ENCODE measurements at regions not wholly inside any gene's neighbourhood (a gene's known extent, or its start where the extent isn't known, plus 50 kb on each side); places are given as distances from the start of the nearest gene placed in this dataset.

DNA sequence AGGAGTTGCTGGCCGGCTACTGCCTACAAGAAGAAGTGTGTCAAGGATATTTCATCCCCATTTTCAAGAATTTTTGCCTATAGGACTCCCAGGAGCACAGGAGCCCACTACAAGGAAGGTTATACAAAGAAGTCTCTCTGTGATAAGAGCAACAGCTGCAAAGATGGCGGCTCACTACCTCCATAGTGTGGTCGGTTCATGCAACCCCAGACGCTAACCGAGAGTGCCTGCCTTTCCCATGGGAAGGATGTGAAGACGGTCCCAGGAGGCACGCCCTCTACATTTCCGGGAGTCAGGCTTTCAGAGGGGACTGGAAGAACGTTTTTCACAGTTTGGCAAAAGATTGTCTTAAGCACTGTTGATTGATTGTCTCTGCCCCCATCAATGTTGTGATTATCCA lies 816.3 kb downstream of the QKI start:
- TF ChIP-seq, protein P1, sequence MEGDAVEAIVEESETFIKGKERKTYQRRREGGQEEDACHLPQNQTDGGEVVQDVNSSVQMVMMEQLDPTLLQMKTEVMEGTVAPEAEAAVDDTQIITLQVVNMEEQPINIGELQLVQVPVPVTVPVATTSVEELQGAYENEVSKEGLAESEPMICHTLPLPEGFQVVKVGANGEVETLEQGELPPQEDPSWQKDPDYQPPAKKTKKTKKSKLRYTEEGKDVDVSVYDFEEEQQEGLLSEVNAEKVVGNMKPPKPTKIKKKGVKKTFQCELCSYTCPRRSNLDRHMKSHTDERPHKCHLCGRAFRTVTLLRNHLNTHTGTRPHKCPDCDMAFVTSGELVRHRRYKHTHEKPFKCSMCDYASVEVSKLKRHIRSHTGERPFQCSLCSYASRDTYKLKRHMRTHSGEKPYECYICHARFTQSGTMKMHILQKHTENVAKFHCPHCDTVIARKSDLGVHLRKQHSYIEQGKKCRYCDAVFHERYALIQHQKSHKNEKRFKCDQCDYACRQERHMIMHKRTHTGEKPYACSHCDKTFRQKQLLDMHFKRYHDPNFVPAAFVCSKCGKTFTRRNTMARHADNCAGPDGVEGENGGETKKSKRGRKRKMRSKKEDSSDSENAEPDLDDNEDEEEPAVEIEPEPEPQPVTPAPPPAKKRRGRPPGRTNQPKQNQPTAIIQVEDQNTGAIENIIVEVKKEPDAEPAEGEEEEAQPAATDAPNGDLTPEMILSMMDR (IDR thresholded peaks at IDR 0.05; ENCODE audit: low read depth, low read length, missing control alignments) = no peak
- DNase-seq (ENCODE audit: extremely low read depth, low read depth) = no peak
- no peak overlapping the region for H3K4me3 ChIP-seq (replicated peaks; ENCODE audit: low read depth, low read length)

DNA sequence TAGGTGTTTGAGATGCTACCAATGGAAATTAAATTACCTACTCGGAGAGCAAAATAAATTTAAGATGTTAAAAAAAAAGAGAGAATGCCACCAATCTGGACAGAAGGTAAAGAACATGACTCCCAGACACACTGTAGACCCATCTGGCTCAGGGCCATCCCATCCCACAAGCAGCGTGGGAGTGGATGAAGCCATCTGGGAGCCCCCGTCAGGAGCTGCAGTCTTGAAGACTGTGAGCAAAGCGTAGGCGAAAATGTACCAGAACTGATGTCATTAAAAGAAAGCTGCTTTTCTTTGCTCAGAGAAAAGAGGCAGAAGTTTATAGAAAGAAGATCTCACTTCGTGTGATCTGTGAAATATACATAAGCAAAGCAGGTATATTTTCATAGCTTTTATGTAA lies 815.7 kb downstream of the QKI start:
- TF ChIP-seq, protein P1 (IDR thresholded peaks at IDR 0.05; ENCODE audit: low read depth, low read length, missing control alignments) = no peak
- DNase-seq (ENCODE audit: extremely low read depth, low read depth) = no peak
- H3K4me3 ChIP-seq (replicated peaks; ENCODE audit: low read depth, low read length) = no peak overlapping the region

DNA sequence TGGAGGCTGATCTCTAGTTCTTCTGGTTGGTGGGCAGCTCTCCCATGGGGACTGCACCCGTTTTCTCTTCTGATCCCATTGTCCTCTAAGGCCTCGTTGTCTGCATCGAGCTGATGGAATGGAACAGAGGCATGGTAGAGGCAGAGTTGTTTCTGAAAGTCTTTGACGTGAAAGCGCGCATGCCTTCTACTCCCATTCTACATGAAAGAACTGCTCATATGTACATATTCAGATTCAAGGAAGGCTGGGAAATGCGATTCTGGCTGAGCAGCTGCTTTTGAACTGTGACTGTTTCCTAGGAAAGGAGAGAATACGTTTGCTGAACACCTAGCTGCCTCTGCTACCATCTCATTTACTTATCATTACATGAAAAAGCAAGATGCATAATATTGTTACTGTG lies 815.2 kb downstream of the QKI start:
- DNase-seq (ENCODE audit: extremely low read depth, low read depth) = no peak
- TF ChIP-seq, protein P1 (IDR thresholded peaks at IDR 0.05; ENCODE audit: low read depth, low read length, missing control alignments) = no peak
- no peak overlapping the region for H3K4me3 ChIP-seq (replicated peaks; ENCODE audit: low read depth, low read length)

DNA sequence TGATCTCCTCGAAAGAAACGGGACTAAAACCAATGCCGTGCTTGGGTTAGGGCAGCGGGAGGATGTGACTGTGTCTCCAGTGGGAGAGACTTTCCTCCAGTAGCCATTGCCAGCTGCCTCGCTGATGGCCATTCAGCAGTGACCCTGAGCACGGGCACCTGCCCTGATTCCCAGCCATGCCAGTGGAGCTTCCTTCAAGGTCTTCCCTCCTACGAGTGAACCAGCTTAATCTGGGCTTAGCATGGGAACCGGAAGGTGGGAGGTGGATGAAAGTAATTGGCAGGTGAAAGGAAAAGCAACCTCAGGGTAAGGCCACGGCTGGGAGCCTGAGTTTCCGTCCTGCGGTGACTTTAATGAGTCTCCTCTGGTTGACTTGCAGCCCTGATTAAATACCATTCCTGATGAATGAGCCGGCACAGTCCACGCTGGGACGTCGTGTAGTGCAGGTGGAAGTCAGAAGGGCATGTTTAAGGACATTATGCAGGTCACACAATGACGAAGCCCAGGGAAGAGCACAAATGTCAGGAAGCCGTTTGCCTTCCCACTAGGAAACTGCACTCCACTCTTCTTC lies 813.5 kb downstream of the QKI start:
- H3K4me3 ChIP-seq (replicated peaks; ENCODE audit: low read depth, low read length) = no peak overlapping the region
- no peak for DNase-seq (ENCODE audit: extremely low read depth, low read depth)
- TF ChIP-seq, protein P1 (IDR thresholded peaks at IDR 0.05; ENCODE audit: low read depth, low read length, missing control alignments) = no peak

DNA sequence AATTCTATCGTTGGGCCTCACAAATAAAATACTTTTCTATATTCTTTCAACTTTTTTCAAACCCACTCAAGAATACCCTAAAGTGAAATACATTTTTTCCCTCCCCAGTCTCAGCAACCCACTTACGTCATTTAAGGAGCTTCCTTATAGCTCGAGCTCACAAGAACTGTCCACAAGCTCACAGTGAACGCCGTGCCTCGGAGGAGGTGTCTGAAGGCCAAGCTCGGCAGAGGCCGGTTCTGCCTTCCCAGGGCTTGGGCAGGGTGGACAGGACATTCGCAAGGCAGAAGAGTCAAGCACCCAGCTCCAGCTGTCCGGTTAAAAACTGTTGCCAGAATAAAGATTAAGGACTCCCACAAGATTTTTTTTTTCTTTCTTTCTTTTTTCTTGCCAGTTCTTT lies 802.3 kb downstream of the QKI start:
- H3K4me3 ChIP-seq (replicated peaks; ENCODE audit: low read depth, low read length) = no peak overlapping the region
- TF ChIP-seq, protein P1 (IDR thresholded peaks at IDR 0.05; ENCODE audit: low read depth, low read length, missing control alignments) = no peak
- DNase-seq (ENCODE audit: extremely low read depth, low read depth) = no peak

DNA sequence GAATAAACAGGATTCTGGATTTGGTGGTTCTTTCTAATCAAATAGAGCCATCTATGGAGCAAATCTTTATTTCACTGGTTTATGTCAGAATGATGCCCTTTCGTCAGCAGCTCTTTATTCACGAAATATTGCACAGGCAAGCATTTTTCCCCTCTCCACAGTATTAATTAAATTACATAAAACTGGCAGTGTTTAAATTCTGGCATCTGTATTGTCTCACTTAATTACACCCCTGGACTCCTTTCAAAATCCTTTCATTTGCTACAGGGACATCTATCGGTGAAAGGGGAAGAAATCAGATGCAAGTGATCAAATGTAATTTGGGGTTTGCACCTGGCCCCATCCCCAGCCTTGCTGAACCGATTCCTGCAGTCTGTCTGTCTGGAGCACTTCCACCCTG lies 801.9 kb downstream of the QKI start:
- TF ChIP-seq, protein P1 (IDR thresholded peaks at IDR 0.05; ENCODE audit: low read depth, low read length, missing control alignments) = no peak
- DNase-seq (ENCODE audit: extremely low read depth, low read depth) = no peak
- H3K4me3 ChIP-seq (replicated peaks; ENCODE audit: low read depth, low read length) = no peak overlapping the region

DNA sequence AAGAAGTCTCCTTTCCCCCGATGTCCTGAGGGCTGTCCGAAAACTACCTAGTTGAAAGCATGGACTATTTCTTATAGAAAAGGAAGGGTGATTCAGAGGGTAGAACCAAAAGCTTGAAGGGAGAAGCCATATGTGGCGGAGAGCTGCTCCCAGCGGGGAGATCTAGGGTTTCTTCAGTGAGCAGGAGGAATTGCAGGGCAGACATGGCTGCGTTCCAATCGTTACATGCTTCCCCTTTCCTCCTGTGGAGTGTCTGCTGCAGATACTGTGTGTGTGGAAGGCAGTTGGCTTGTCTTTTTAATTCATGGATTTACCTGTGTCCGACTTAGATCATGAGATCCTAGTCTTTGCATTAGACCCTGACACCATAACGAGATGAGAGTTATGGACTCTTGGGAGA lies 799.5 kb downstream of the QKI start:
- DNase-seq (ENCODE audit: extremely low read depth, low read depth) = no peak
- TF ChIP-seq, protein P1 (IDR thresholded peaks at IDR 0.05; ENCODE audit: low read depth, low read length, missing control alignments) = no peak
- no peak overlapping the region for H3K4me3 ChIP-seq (replicated peaks; ENCODE audit: low read depth, low read length)

Data from HFF-Myc (cell line).